ENCODE measurements at regions not wholly inside any gene's neighbourhood (a gene's known extent, or its start where the extent isn't known, plus 50 kb on each side); places are given as distances from the start of the nearest gene placed in this dataset.

DNA sequence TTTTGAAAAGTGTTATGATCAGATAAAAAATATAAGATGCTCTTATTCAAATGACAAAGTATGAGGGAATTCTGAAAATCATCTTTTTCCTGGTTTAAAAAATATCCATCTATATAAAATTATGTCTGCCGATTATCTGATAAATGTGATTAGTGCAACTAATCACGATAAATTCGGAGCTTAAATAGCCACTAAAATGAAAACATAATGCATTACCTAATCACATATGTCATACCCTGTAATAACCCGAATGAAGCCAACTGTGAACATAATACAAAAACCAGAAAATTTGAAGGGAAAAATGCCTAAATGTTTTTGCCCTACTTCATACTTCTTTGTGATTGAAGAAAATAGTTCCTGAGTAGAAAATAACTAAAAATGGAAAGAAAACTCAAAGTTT, 808.4 kb upstream of the LUZP2 start:
- ATAC-seq: no peak
- intact Hi-C loops (cut with DNase I, micrococcal nuclease): no loop called here
- Histone ChIP-seq H3K36me3 (ENCODE audit: low read depth) (no peaks in the 10 kb centered on the region), H3K4me1 (ENCODE audit: low read depth) (no peaks in the 10 kb centered on the region), H3K9me3 (no peaks in the 10 kb centered on the region), H3K4me3 (no peak overlapping the region)
- TF ChIP-seq, protein P1, sequence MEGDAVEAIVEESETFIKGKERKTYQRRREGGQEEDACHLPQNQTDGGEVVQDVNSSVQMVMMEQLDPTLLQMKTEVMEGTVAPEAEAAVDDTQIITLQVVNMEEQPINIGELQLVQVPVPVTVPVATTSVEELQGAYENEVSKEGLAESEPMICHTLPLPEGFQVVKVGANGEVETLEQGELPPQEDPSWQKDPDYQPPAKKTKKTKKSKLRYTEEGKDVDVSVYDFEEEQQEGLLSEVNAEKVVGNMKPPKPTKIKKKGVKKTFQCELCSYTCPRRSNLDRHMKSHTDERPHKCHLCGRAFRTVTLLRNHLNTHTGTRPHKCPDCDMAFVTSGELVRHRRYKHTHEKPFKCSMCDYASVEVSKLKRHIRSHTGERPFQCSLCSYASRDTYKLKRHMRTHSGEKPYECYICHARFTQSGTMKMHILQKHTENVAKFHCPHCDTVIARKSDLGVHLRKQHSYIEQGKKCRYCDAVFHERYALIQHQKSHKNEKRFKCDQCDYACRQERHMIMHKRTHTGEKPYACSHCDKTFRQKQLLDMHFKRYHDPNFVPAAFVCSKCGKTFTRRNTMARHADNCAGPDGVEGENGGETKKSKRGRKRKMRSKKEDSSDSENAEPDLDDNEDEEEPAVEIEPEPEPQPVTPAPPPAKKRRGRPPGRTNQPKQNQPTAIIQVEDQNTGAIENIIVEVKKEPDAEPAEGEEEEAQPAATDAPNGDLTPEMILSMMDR (IDR thresholded peaks at IDR 0.05): no peak
- no peak for DNase-seq

DNA sequence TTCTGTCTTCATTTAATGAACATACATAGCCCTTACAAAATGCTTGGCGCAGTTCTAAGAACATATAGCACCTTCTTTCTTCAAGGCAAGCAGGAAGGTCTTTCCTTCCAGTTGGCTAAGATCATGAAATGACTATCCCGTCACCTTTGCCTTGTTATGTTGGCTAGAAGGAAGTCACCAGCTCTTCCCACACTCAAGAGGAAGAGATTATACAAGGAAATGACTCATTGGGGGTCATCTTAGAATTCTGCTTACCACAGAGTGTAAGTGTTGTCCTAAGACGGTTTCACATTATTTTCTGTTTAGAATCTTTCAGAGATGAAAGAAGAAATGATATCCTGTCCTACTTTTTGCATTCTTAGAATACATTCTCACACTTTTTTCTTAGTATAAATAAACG, 808.0 kb upstream of the LUZP2 start:
- Histone ChIP-seq H3K36me3 (ENCODE audit: low read depth) (no peaks in the 10 kb centered on the region), H3K4me3 (no peak overlapping the region), H3K4me1 (ENCODE audit: low read depth) (no peaks in the 10 kb centered on the region), H3K9me3 (no peaks in the 10 kb centered on the region)
- DNase-seq (no peak), ATAC-seq (peak; percentile 54)
- intact Hi-C loops (cut with DNase I, micrococcal nuclease): no loop called here
- TF ChIP-seq, protein P1 (IDR thresholded peaks at IDR 0.05): no peak

DNA sequence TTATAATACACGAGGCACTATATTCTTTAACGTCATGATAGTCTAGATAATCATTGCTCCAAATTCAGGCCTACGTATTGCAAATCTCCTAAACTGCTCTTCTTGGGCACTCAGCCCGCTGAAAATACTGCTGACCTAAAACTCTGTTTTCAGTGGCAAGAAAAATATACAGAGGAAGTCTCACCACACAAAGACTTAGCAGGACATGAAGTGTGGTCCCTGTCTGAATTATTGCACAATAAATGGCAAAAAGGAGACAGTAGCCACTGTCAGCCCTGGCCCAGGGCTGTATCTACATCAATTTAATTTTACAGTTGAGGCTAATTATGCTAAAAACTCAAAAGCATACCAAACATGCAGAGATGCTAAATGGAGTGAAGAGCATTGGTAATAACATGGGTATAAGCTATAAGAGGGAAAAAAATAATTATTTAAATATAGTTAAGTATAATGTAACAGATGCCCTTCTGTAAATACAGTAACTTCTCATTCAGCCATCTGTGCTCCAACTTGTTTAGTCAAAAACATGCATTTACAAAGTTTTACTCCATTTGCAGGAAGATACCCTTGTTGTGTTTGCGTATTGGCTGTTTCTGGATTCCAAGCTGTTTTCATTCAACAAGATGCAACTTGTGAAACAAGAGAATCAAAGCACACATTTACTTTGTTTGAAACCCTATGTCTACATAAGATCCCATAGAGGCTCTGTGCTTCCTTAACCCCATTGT, 800.0 kb upstream of the LUZP2 start:
- H3K36me3 ChIP-seq (ENCODE audit: low read depth): no peaks in the 10 kb centered on the region
- intact Hi-C loops (cut with DNase I, micrococcal nuclease): no loop called here
- DNase-seq: no peak
- no peak for ATAC-seq
- H3K4me3 ChIP-seq: no peak overlapping the region
- no peaks in the 10 kb centered on the region for H3K4me1 ChIP-seq (ENCODE audit: low read depth)
- H3K9me3 ChIP-seq: no peaks in the 10 kb centered on the region
- TF ChIP-seq, protein P1 (IDR thresholded peaks at IDR 0.05): no peak

DNA sequence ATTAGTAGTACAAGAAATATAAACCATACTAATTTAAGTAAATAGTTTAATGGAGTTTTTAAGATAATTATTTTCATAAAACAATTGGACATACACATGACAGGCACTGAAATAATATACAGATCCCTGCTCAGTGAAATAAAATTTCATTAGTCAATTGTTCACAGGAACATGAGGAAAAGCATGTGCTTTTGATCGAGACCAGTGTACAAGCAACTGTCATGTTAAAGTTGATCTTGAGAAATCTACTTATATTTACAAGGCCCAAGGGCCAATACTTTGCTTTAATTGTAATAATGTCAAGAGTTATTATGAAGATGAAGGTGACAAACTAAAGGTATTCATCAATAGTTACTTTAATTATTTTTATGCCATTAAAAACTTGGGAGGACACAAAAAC, 792.7 kb upstream of the LUZP2 start:
- ATAC-seq: no peak
- H3K4me3 ChIP-seq: no peak overlapping the region
- H3K4me1 ChIP-seq (ENCODE audit: low read depth): no peaks in the 10 kb centered on the region
- intact Hi-C loops (cut with DNase I, micrococcal nuclease): no loop called here
- TF ChIP-seq, protein P1 (IDR thresholded peaks at IDR 0.05): no peak
- DNase-seq: no peak
- no peaks in the 10 kb centered on the region for H3K9me3 ChIP-seq
- H3K36me3 ChIP-seq (ENCODE audit: low read depth): no peaks in the 10 kb centered on the region

DNA sequence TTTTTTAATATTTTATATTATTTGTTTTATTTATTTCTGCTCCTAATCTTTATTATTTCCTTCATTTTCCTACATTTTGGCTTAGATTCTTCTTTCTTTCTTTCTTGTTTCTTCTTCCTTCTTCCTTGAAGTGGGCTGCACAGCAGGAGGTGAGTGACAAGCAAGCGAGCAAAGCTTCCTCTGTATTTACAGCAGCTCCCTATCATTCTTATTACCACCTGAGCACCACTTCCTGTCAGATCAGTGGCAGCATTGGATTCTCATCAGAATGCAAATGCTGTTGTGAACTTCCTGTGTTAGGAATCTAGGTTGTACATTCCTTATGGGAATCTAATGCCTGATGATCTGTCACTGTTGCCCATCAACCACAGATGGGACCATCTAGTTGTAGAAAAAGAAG, 784.9 kb upstream of the LUZP2 start:
- intact Hi-C loops (cut with DNase I, micrococcal nuclease): no loop called here
- no peaks in the 10 kb centered on the region for H3K9me3 ChIP-seq
- H3K4me3 ChIP-seq: no peak overlapping the region
- TF ChIP-seq, protein P1 (IDR thresholded peaks at IDR 0.05): no peak
- no peaks in the 10 kb centered on the region for H3K36me3 ChIP-seq (ENCODE audit: low read depth)
- no peak for ATAC-seq
- no peak for DNase-seq
- no peaks in the 10 kb centered on the region for H3K4me1 ChIP-seq (ENCODE audit: low read depth)

DNA sequence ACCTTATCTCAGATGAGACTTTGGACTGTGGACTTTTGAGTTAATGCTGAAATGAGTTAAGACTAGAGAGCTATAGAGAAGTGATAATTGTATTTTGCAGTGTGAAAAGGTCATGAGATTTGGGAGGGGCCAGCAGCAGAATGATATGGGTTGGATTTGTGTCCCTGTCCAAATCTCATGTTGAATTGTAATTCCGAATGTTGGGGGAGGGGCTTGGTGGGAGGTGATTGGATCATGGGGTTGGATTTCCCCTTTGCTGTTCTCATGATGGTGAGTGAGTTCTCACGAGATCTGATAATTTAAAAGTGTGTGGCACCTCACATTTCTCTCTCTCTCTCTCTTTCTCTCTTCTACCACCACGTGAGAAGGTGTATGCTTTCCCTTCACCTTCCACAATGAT, 777.8 kb upstream of the LUZP2 start:
- TF ChIP-seq, protein P1 (IDR thresholded peaks at IDR 0.05): no peak
- Histone ChIP-seq H3K36me3 (ENCODE audit: low read depth) (no peaks in the 10 kb centered on the region), H3K4me3 (no peak overlapping the region), H3K9me3 (no peaks in the 10 kb centered on the region), H3K4me1 (ENCODE audit: low read depth) (no peaks in the 10 kb centered on the region)
- ATAC-seq (peak; percentile 32), DNase-seq (no peak)
- intact Hi-C loops (cut with DNase I, micrococcal nuclease): no loop called here
